ENCODE measurements at regions not wholly inside any gene's neighbourhood (a gene's known extent, or its start where the extent isn't known, plus 50 kb on each side); places are given as distances from the start of the nearest gene placed in this dataset.
"Not testable (repeated sequence)": the region's sequence is repeated elsewhere in the genome, so short reads cannot be mapped to it uniquely, and the experiment has no call there.

DNA sequence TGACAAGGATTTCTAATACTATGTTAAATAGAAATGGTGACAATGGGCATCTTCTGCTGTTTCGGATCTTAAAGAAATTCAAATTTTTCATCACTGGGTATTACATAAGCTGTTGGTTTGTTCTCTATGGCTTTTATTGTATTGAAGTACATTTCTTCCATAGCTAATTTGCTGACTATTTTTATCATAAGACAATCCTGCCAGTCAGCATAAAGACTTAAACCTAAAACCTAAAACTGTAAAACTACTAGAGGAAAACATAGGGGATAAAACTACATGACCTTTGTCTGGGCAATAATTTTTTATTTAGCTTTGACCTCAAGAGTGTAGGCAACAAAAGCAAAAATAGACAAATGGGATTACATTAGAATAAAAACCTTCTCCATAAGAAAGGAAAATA, 1017.4 kb downstream of the SI start:
- no peak for DNase-seq

- DNase-seq: no peak
Measured at GRCh38 chr3:164049847-164050246, 1028.4 kb downstream of the SI start.

- DNase-seq: no peak
Measured at GRCh38 chr3:164048451-164048850, 1029.8 kb downstream of the SI start.

DNA sequence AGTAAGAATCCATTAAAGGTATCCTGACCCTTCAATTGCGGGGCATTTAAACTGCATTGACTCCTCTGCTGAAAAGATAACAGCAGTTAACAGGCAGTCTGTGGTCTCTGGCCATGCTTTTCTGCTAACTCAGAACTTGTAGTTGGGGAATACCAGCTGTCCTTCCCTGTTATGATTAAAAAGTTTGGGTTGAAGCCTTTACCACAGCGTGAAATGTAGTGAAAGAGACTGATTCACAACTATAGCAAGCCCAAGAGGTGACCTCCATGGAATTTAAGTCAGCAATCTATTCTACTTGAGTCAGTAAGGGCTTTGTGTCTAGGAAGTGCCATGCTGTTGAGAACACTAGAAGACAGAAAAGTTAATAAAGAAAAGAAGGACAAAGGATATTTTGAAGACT, 1037.3 kb downstream of the SI start:
- DNase-seq: no peak

- DNase-seq: no peak
Measured at GRCh38 chr3:164030194-164030593, 1048.1 kb downstream of the SI start.

- no peak for DNase-seq
Measured at GRCh38 chr3:164024786-164025185, 1053.5 kb downstream of the SI start.

DNA sequence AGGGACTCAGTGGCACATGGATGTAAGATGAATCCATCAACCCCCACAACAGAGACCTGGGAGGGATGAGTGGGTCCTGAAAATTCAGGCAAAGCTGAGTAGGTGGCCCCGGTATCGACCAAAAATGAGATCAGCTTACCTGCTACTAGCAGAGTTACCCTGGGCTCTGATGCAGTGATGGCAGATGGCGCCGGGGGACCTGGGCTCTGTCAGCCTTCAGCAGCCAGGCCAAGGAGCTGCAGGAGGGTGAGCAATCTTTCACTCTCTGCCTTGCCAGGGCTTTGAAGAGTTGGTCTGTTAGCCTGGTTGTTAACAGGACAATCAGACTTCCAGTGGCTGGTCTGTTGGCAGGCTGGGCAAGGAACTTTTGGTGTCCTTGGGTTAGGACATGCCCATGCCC, 1054.8 kb downstream of the SI start:
- no peak for DNase-seq

- no peak for DNase-seq
Measured at GRCh38 chr3:164018500-164018899, 1059.8 kb downstream of the SI start.

GRCh38 chr3:164007765-164008164, 1070.5 kb downstream of the SI start:
- no peak for DNase-seq

DNA sequence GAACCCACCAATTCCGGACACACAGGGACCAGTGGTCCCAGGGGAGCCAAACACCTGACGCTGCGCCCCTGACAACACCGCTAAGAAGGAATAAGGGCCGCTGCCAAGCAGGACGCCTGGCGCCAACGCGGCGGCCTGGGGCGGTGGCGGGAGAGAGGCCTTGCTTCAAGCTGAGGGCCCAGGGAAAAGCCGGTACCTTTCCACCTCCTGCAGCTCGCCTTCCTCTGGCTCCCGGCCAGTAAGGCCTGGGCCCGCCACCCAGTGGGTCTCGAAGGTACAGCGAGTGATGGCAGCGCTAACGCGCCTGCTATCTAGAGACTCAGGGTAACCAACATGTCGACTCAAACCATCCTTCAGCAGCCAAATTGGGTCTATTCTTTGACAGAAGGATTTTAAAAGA, 1074.1 kb downstream of the SI start:
- DNase-seq: no peak

GRCh38 chr3:164003016-164003415, 1075.3 kb downstream of the SI start:
- not testable (repeated sequence) for DNase-seq

DNA sequence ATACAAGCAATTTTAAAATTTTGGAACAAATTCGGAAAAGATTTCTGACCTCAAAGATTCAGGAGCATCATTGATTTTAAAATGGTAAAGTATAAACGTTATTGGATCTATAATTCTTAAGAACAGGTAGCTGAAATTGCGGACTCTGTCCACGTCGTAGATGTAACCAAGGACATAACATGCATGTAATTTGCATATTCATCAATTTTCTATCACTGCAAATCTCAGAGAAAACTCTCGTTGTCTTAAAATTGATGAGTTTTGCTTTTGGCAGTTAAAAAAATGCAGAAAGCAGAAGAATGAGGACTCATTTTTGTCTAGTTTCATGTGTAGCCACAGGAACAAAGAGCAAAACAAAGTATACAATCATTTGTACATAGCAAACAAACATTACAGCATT, 1094.4 kb downstream of the SI start:
- DNase-seq: no peak

DNA sequence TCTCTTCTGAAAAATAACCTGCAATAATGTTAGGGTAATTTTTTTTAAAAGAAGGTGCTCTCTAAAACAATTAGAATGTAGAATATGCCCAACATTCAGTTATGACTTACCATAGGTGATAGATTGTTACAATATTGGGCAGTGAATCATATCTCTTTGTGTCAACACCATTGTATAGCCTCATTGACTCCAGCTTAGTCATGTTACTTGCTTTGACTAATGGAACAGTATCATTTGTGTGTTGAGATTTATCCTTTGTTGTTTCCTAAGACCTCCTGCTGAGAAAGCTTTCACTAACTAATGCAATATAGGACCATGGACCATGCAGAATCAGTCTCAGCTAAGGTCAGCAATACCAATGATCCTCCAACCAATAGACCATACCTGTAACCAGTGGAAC, 1106.4 kb downstream of the SI start:
- no peak for DNase-seq

- no peak for DNase-seq
Measured at GRCh38 chr3:163957072-163957471, 1121.2 kb downstream of the SI start.

DNA sequence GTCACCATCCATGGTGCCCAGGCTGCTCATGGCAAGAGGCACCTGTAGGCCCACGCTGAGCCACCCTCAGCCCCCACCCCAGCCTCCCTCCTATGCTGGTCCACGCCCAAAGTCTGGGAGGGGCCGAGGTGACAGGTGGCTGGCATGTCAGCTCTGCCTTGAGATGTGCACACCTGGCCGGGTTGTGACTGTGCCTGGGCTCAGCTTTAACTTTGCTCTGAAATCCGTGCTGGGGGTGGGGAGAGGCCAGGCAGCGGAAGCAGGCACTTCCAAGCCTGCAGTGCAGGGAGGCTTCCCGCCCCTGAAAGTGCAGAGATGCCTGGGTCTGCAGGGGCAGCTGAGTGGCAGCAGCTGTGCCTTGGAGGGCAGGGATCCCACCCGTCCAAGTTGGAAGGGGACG, 1124.8 kb downstream of the SI start:
- DNase-seq: no peak

DNA sequence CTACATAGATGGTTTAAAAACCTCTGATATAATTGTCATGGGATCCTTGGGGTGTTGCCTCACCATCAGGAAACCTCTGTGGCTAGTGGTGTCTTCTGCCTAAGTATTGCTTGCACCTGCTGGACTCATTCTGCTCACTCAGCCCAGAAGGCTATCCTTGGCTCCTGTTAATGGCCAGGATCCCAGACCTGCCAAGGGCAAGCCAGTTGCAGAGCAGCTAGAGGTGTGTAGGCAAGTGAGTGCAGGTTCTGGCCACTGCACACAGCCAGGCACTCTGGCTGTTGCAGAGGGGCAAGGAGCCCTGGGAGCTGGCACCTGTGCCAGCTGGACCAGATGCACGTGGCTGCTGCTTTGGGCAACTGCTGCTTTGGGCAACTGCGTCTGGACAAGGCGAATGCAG, 1125.8 kb downstream of the SI start:
- no peak for DNase-seq

DNA sequence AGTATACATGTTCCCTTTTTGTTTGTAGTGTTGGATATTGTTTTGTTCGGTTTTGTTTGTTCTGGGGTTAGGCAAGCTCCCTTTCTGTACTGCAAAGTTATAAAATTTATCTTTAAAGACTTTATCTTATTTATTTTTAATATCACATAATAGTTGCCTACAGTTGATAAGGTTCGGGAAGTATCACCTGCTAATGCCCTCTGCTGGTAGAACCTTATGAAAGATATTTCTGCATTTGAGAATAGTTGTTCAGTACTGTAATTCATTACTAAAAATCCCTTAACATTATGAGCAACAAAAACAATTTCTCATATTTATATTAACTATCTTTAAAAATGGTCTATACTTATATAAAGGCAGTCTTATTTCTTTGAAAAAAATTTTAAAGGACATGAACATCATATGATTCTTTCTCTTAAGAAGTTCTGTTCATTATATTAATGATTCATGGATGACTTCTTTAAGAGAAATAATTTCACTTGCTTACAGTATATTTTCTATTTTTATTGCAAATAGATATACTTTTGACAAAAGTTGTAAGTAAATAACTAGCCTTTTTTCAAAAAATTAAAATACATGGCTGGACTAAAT, 1126.8 kb downstream of the SI start:
- peak; percentile 19 for DNase-seq

DNA sequence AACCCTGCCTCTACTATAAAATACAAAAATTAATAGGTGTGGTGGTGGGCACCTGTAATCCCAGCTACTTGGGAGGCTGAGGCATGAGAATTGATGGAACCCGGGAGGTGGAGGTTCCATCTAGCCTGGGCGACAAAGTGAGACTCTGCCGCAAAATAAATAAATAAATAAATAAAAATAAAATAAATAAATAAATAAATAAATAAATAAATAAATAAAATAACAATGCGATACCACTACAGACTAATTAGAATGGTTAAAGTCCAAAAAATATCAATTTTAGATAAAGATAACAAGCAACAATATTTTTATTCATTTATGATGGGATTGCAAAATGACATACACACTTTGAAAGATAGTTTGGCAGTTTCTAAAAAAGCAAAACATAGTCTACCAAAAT, 1131.5 kb downstream of the SI start:
- no peak for DNase-seq

- no peak for DNase-seq
Measured at GRCh38 chr3:163943664-163944063, 1134.6 kb downstream of the SI start.

DNA sequence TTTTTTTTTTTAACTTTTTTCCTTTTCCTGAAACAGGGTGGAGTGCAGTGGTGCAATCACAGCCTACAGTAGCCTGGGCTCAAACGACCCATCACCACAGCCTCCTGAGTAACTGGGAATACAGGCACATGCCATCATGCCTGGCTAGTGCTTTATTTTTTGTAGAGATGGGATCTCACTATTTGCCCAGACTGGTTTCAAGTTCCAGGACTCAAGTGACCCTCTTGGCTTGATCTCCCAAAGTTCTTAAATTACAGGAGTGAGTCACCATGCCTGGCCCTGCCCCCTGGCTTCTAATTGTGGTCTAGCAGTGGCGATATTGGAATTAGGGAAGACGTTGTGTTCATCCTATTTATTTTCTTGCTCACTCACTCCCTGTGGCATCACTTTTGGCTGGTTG, 1138.4 kb downstream of the SI start:
- no peak for DNase-seq

DNA sequence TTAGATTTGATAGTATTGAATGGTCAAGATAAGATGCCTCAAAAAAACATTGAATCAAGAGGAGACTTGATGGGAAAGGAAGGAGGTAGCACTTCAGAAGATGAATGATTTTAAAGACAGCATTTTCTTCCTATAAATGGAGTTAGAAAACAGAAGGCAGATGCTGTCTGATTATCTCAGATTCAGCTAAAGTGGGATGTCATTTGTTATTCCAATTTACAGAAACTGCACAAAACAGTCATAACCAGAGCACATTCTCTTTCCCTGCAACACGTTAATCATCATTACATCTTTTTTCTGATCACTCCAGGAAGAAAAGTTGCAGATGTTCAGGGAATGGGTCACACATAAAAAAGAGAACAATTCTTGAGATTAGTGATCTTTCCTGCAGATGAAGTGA, 1141.8 kb downstream of the SI start:
- no peak for DNase-seq

- no peak for DNase-seq
Measured at GRCh38 chr3:163935411-163935810, 1142.9 kb downstream of the SI start.

DNA sequence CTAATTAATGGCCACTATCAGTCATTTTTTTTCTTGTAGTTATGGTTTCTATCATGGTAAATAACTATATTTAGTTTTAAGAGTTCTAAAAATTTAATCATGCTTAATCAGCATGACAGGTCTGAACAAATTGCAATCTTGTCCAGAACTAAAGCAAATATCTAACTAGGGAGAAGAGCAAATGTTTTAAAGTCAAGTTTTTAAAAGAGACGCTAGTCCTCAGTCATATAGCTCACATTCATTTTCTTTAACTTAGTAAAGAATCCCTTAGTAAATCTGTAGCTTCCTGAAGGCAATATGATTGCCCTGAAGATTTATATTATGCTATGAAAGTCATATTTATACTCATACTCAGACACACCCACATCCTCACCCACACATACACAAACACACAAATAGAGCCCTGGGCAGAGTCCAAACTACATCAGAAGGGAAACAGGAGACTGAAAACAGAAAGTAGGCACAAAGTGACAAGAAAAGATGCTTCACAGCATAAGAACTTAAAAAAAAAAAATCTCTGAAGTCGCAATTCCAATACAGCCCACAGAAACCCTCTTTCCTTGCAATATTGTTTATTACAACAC, 1149.1 kb downstream of the SI start:
- no peak for DNase-seq

GRCh38 chr3:163927521-163927920, 1150.8 kb downstream of the SI start:
- DNase-seq: no peak

- peak; percentile 91 for DNase-seq
Measured at GRCh38 chr3:163924600-163924999, 1153.7 kb downstream of the SI start.

DNA sequence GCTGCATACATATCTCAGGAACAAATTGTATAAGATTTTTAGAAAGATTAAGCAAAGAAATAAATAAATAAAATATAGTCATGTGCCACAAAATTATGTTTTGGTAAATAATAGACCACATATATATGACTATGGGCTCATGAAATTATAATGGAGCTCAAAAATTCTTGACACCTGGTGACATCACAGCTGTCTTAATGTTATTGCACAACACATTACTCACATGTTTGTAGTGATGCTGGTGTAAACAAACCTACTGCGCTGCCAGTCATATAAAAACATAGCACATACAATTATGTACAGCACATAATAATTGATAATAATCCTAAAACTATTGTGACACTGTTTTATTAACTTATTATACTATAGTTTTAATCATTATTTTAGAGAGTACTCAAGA, 1159.1 kb downstream of the SI start:
- no peak for DNase-seq
